HEK293 (cell line): ENCODE measurements at regions not wholly inside any gene's neighbourhood (a gene's known extent, or its start where the extent isn't known, plus 50 kb on each side); places are given as distances from the start of the nearest gene placed in this dataset.

Source experiments
- CTCF ChIA-PET: fragments of 350-600 bp; formaldehyde crosslinking; extraction: SDS; loops from one replicate; lab custom pipeline; 2021; ENCODE audit warnings: antibody characterized with exemption; lab: Yijun Ruan, JAX
- POLR2A ChIA-PET: fragments of 300-600 bp; formaldehyde crosslinking; extraction: SDS; loops from one replicate; lab custom pipeline; 2020; ENCODE audit warnings: antibody characterized with exemption, inconsistent platforms; lab: Yijun Ruan, JAX
- H3K27ac ChIP-seq: fragments of 200-500 bp; sonication (Bioruptor generic); 2 replicates; pipeline ENCODE4 v1.5.1; 2014; ENCODE audit warnings: low read depth, low read length, control low read depth, inconsistent platforms; ENCODE audit errors: extremely low read depth
- H3K36me3 ChIP-seq, 2 experiments: fragments of 200-500 bp in 1 of 2; sonication (Bioruptor generic) in 1 of 2; 1 replicate in 1 of 2; 2 replicates in 1 of 2; pipeline ENCODE4 v1.5.1; 2014 to 2017; ENCODE audit warnings: inconsistent platforms in 2 of 2, low read length in 2 of 2; ENCODE audit not compliant: control insufficient read depth in 2 of 2, insufficient read depth in 1 of 2
- H3K4me1 ChIP-seq: fragments of 200-500 bp; sonication (Bioruptor generic); 2 replicates; pipeline ENCODE4 v1.5.1; 2014; ENCODE audit warnings: mild to moderate bottlenecking, low read length, inconsistent platforms; ENCODE audit not compliant: control insufficient read depth, insufficient read depth
- H3K4me3 ChIP-seq: 2 replicates; pipeline ENCODE4 v1.5.1; 2011; ENCODE audit warnings: low read depth, mild to moderate bottlenecking, control low read depth, low read length, moderate library complexity
- H3K9me3 ChIP-seq: fragments of 200-500 bp; sonication (Bioruptor generic); 2 replicates; pipeline ENCODE4 v1.5.1; 2014; ENCODE audit warnings: low read depth, low read length, inconsistent platforms; ENCODE audit not compliant: control insufficient read depth, insufficient read depth
- GLIS1 ChIP-seq: fragments of 450-650 bp; formaldehyde crosslinking; IDR thresholded peaks from 2 replicates; pipeline ENCODE4 v1.5.1; 2016; ENCODE audit warnings: missing biosample characterization, missing genetic modification characterization
- GLIS2 ChIP-seq: fragments of 450-650 bp; formaldehyde crosslinking; IDR thresholded peaks from 2 replicates; pipeline ENCODE4 v1.5.1; 2016; ENCODE audit warnings: missing biosample characterization, missing genetic modification characterization
- HOXC10 ChIP-seq: sonication (generic); formaldehyde crosslinking; IDR thresholded peaks from 2 replicates; pipeline ENCODE4 v1.8.1; 2023; ENCODE audit warnings: mild to moderate bottlenecking, missing genetic modification reagents
- REPIN1 ChIP-seq: fragments of 450-650 bp; formaldehyde crosslinking; IDR thresholded peaks from 2 replicates; pipeline ENCODE4 v1.5.1; 2017; ENCODE audit warnings: missing biosample characterization, missing genetic modification characterization, low read depth
- SP2 ChIP-seq: fragments of 450-650 bp; formaldehyde crosslinking; IDR thresholded peaks from 2 replicates; pipeline ENCODE4 v1.5.1; 2016; ENCODE audit warnings: missing biosample characterization, missing genetic modification characterization
- ZBTB20 ChIP-seq: fragments of 450-650 bp; formaldehyde crosslinking; IDR thresholded peaks from 2 replicates; pipeline ENCODE4 v1.5.1; 2016; ENCODE audit warnings: missing biosample characterization, missing genetic modification characterization
- ZFP3 ChIP-seq: fragments of 450-650 bp; formaldehyde crosslinking; IDR thresholded peaks from 2 replicates; pipeline ENCODE4 v1.5.1; 2016; ENCODE audit warnings: low read depth, missing biosample characterization, missing genetic modification characterization
- ZNF16 ChIP-seq: fragments of 450-650 bp; formaldehyde crosslinking; IDR thresholded peaks from 2 replicates; pipeline ENCODE4 v1.5.1; 2016; ENCODE audit warnings: low read depth, missing biosample characterization, missing genetic modification characterization
- ZNF214 ChIP-seq: fragments of 450-650 bp; formaldehyde crosslinking; IDR thresholded peaks from 2 replicates; pipeline ENCODE4 v1.5.1; 2017; ENCODE audit warnings: missing biosample characterization, mild to moderate bottlenecking, missing genetic modification characterization, borderline replicate concordance
- ZNF248 ChIP-seq: fragments of 450-650 bp; formaldehyde crosslinking; IDR thresholded peaks from 2 replicates; pipeline ENCODE4 v1.5.1; 2017; ENCODE audit warnings: missing biosample characterization, missing genetic modification characterization
- ZNF510 ChIP-seq: fragments of 450-650 bp; formaldehyde crosslinking; IDR thresholded peaks from 2 replicates; pipeline ENCODE4 v1.5.1; 2018; ENCODE audit warnings: mild to moderate bottlenecking, missing genetic modification characterization, missing biosample characterization; ENCODE audit not compliant: insufficient replicate concordance
- ZNF548 ChIP-seq: fragments of 450-650 bp; formaldehyde crosslinking; IDR thresholded peaks from 2 replicates; pipeline ENCODE4 v1.5.1; 2016; ENCODE audit warnings: missing biosample characterization, missing genetic modification characterization
- ZNF596 ChIP-seq: fragments of 450-650 bp; IDR thresholded peaks from 2 replicates; pipeline ENCODE4 v1.5.0; 2018; ENCODE audit warnings: missing biosample characterization, mild to moderate bottlenecking, missing genetic modification characterization, moderate library complexity
- ZNF610 ChIP-seq: fragments of 450-650 bp; formaldehyde crosslinking; IDR thresholded peaks from 2 replicates; pipeline ENCODE4 v1.5.1; 2016; ENCODE audit warnings: missing biosample characterization, missing genetic modification characterization, borderline replicate concordance
- ZNF664 ChIP-seq: fragments of 450-650 bp; formaldehyde crosslinking; IDR thresholded peaks from 2 replicates; pipeline ENCODE4 v1.5.1; 2016; ENCODE audit warnings: missing biosample characterization, missing genetic modification characterization
- ZNF776 ChIP-seq: fragments of 450-650 bp; formaldehyde crosslinking; IDR thresholded peaks from 2 replicates; pipeline ENCODE4 v1.5.0; 2017; ENCODE audit warnings: missing biosample characterization, missing genetic modification characterization, borderline replicate concordance
- ZNF791 ChIP-seq: fragments of 450-650 bp; formaldehyde crosslinking; IDR thresholded peaks from 2 replicates; pipeline ENCODE4 v1.5.1; 2016; ENCODE audit warnings: missing biosample characterization, missing genetic modification characterization
- ZNF837 ChIP-seq: fragments of 450-650 bp; formaldehyde crosslinking; IDR thresholded peaks from 2 replicates; pipeline ENCODE4 v1.5.1; 2016; ENCODE audit warnings: missing biosample characterization, missing genetic modification characterization
- ZSCAN16 ChIP-seq: fragments of 450-650 bp; formaldehyde crosslinking; IDR thresholded peaks from 2 replicates; pipeline ENCODE4 v1.5.1; 2016; ENCODE audit warnings: missing biosample characterization, missing genetic modification characterization
- TF ChIP-seq, protein P1 (sequence below): fragments of 450-650 bp; formaldehyde crosslinking; IDR thresholded peaks from 2 replicates; pipeline ENCODE4 v1.5.1; 2016; ENCODE audit warnings: missing biosample characterization, missing genetic modification characterization
- TF ChIP-seq, protein P2 (sequence below): fragments of 450-650 bp; formaldehyde crosslinking; IDR thresholded peaks from 2 replicates; pipeline ENCODE4 v1.5.1; 2016; ENCODE audit warnings: missing biosample characterization, missing genetic modification characterization
- TF ChIP-seq, protein P3 (sequence below): fragments of 450-650 bp; formaldehyde crosslinking; IDR thresholded peaks from 2 replicates; pipeline ENCODE4 v1.5.1; 2017; ENCODE audit warnings: missing biosample characterization, missing genetic modification characterization

DNA sequence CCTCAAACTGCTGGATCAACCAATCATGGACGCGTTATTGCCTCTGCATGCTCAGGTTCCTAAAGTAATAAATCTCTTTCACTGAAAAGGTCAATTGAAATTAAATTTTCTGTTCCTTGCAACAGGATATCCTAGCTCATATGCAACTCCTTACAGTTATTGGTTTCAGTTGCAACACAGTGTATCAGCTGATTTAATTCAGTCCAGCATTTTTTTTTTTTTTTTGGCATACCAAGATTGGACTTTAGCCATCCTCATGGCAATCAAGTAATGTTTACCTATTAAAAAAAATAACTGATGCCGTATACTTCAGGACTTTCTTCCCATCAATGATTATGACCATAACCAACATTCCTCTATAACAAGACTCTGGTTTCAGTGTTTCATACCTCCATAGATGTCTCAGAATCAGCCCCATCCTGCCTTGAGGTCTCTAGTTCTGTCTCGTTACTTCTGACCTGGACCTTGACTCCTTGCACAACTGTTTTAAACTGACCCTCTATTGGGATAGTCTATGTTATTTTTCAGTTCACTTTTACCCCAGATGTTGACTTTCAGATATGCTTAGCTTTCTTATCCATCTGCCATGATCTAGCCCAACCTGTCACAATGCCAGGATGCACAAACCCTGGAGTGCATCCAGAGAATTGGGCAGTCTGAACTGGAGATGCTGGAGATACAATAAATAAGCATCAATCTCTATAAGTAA, 265.0 kb upstream of the GADL1 start:
- ChIA-PET POLR2A (no interaction called here), CTCF (no interaction called here)
- Histone ChIP-seq H3K4me1 (no peaks in the 10 kb centered on the region), H3K27ac (no peak overlapping the region), H3K9me3 (no peaks in the 10 kb centered on the region), H3K36me3 (no peaks in the 10 kb centered on the region), H3K4me3 (no peak overlapping the region)
- TF ChIP-seq, protein P1, sequence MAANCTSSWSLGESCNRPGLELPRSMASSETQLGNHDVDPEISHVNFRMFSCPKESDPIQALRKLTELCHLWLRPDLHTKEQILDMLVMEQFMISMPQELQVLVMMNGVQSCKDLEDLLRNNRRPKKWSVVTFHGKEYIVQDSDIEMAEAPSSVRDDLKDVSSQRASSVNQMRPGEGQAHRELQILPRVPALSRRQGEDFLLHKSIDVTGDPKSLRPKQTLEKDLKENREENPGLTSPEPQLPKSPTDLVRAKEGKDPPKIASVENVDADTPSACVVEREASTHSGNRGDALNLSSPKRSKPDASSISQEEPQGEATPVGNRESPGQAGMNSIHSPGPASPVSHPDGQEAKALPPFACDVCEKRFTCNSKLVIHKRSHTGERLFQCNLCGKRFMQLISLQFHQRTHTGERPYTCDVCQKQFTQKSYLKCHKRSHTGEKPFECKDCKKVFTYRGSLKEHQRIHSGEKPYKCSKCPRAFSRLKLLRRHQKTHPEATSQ (tag by site-specific recombination): no peak
- TF ChIP-seq ZSCAN16: no peak
- TF ChIP-seq ZNF664 (tag by site-specific recombination): no peak
- TF ChIP-seq ZNF548 (tag by site-specific recombination): no peak
- TF ChIP-seq ZNF16 (tag by site-specific recombination): no peak
- no peak for TF ChIP-seq ZNF610 (tag by site-specific recombination)
- no peak for TF ChIP-seq HOXC10 (CRISPR knock-in tag)
- TF ChIP-seq ZNF510 (tag by site-specific recombination): no peak
- TF ChIP-seq ZBTB20 (tag by site-specific recombination): no peak
- TF ChIP-seq, protein P2, sequence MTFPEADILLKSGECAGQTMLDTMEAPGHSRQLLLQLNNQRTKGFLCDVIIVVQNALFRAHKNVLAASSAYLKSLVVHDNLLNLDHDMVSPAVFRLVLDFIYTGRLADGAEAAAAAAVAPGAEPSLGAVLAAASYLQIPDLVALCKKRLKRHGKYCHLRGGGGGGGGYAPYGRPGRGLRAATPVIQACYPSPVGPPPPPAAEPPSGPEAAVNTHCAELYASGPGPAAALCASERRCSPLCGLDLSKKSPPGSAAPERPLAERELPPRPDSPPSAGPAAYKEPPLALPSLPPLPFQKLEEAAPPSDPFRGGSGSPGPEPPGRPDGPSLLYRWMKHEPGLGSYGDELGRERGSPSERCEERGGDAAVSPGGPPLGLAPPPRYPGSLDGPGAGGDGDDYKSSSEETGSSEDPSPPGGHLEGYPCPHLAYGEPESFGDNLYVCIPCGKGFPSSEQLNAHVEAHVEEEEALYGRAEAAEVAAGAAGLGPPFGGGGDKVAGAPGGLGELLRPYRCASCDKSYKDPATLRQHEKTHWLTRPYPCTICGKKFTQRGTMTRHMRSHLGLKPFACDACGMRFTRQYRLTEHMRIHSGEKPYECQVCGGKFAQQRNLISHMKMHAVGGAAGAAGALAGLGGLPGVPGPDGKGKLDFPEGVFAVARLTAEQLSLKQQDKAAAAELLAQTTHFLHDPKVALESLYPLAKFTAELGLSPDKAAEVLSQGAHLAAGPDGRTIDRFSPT (tag by site-specific recombination): no peak
- no peak for TF ChIP-seq ZNF791 (tag by site-specific recombination)
- no peak for TF ChIP-seq ZNF776 (tag by site-specific recombination)
- no peak for TF ChIP-seq ZNF214 (tag by site-specific recombination)
- TF ChIP-seq ZNF837 (tag by site-specific recombination): no peak
- TF ChIP-seq, protein P3, sequence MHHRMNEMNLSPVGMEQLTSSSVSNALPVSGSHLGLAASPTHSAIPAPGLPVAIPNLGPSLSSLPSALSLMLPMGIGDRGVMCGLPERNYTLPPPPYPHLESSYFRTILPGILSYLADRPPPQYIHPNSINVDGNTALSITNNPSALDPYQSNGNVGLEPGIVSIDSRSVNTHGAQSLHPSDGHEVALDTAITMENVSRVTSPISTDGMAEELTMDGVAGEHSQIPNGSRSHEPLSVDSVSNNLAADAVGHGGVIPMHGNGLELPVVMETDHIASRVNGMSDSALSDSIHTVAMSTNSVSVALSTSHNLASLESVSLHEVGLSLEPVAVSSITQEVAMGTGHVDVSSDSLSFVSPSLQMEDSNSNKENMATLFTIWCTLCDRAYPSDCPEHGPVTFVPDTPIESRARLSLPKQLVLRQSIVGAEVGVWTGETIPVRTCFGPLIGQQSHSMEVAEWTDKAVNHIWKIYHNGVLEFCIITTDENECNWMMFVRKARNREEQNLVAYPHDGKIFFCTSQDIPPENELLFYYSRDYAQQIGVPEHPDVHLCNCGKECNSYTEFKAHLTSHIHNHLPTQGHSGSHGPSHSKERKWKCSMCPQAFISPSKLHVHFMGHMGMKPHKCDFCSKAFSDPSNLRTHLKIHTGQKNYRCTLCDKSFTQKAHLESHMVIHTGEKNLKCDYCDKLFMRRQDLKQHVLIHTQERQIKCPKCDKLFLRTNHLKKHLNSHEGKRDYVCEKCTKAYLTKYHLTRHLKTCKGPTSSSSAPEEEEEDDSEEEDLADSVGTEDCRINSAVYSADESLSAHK: no peak
- no peak for TF ChIP-seq ZNF596 (tag by site-specific recombination)
- TF ChIP-seq ZNF248: no peak

DNA sequence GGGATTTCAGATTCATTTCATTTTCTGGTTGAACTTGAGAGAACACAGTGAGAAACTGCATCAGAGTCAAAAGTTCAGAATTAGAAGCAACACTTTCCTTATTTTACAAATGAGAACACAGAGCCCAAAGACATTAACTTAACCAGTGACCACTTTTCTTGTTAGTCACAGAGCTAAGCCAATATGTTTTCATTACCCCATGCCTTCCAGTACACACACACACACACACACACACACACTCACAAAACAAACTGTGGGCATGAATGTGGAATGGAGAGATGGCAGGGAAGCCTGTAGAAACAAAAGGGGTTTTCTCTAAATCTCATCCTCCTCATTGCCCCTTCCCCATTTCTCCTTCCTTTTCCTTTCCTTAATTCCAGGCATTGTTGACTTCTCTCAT, 267.4 kb upstream of the GADL1 start:
- no peak for TF ChIP-seq SP2 (tag by site-specific recombination)
- TF ChIP-seq GLIS1 (tag by site-specific recombination): peak; percentile 65
- no peak for TF ChIP-seq GLIS2
- TF ChIP-seq REPIN1 (tag by site-specific recombination): no peak
- TF ChIP-seq ZFP3: no peak
- TF ChIP-seq, all 188 proteins: peak for 1
- POLR2A ChIA-PET: no interaction called here
- CTCF ChIA-PET: no interaction called here
- Histone ChIP-seq H3K4me3 (no peak overlapping the region), H3K4me1 (peaks cover 6% of the 10 kb centered on the region; the same call in 1 of the 2 replicates), H3K36me3 (no peaks in the 10 kb centered on the region), H3K27ac (no peak overlapping the region), H3K9me3 (no peaks in the 10 kb centered on the region)
